ENCODE measurements at regions not wholly inside any gene's neighbourhood (a gene's known extent, or its start where the extent isn't known, plus 50 kb on each side); places are given as distances from the start of the nearest gene placed in this dataset.

DNA sequence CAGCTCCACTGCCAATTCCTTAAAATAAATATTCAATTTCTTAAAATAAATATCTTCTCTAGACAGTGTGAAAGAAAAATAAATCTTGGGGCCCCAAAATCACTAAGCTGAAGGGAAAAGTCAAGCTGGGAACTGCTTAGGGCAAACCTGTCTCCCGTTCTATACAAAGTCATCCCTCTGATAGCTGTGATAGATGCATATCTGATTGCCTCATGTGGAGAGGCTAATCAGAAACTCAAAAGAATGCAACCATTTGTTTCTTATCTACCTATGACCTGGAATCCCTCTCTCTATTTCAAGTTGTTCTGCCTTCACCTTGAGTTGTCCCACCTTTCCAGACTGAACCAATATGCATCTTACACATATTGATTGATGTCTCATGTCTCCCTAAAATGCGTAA lies 889.8 kb downstream of the TRHDE start:
- intact Hi-C loops (cut with DNase I): no loop called here
- no peak for FAIRE-seq
- TF ChIP-seq, protein P1, sequence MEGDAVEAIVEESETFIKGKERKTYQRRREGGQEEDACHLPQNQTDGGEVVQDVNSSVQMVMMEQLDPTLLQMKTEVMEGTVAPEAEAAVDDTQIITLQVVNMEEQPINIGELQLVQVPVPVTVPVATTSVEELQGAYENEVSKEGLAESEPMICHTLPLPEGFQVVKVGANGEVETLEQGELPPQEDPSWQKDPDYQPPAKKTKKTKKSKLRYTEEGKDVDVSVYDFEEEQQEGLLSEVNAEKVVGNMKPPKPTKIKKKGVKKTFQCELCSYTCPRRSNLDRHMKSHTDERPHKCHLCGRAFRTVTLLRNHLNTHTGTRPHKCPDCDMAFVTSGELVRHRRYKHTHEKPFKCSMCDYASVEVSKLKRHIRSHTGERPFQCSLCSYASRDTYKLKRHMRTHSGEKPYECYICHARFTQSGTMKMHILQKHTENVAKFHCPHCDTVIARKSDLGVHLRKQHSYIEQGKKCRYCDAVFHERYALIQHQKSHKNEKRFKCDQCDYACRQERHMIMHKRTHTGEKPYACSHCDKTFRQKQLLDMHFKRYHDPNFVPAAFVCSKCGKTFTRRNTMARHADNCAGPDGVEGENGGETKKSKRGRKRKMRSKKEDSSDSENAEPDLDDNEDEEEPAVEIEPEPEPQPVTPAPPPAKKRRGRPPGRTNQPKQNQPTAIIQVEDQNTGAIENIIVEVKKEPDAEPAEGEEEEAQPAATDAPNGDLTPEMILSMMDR (IDR thresholded peaks at IDR 0.05): no peak

DNA sequence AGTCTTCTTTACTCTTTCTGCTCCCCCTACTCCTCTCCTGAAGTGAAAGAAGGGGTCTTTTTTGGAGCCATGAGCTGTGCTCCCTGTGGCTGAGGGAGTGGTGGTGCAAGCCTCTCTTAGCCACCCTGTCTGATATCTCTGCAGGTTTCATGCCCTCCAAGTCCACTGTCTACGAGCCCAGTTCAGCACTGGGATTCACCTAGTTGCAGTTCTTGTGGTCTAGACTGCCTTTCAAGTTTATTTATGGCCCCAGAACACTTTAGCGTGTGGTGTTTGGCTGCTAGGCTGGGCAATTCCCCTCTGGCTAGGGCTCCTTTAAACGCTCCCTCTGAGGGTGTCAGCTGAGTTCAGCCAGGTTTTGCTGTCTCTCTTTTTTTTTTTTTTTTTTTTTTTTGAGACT lies 908.6 kb downstream of the TRHDE start:
- no peak for ATAC-seq
- TF ChIP-seq, protein P1 (IDR thresholded peaks at IDR 0.05): no peak
- H3K9me3 ChIP-seq: no peaks in the 10 kb centered on the region
- H3K4me3 ChIP-seq: no peak overlapping the region
- no peak for FAIRE-seq
- H3K4me1 ChIP-seq: no peaks in the 10 kb centered on the region
- whole genome bisulfite sequencing, 2 donors: 70 to 72% methylated on average over 3 of the region's 3 CpGs
- DNase-seq: no peak
- intact Hi-C loops (cut with DNase I): no loop called here
- no peaks in the 10 kb centered on the region for H3K27me3 ChIP-seq
- no peak overlapping the region for H3K27ac ChIP-seq
- no peaks in the 10 kb centered on the region for H3K36me3 ChIP-seq

More for the DNA sequence above, 889.8 kb downstream of the TRHDE start:
- no peak for ATAC-seq
- Histone ChIP-seq H3K4me3 (no peak overlapping the region), H3K36me3 (no peaks in the 10 kb centered on the region), H3K27me3 (no peaks in the 10 kb centered on the region), H3K4me1 (no peaks in the 10 kb centered on the region), H3K9me3 (no peaks in the 10 kb centered on the region), H3K27ac (no peak overlapping the region)
- 43 to 50% methylated on average over 2 of the region's 2 CpGs for WGBS, 2 donors
- no peak for DNase-seq

DNA sequence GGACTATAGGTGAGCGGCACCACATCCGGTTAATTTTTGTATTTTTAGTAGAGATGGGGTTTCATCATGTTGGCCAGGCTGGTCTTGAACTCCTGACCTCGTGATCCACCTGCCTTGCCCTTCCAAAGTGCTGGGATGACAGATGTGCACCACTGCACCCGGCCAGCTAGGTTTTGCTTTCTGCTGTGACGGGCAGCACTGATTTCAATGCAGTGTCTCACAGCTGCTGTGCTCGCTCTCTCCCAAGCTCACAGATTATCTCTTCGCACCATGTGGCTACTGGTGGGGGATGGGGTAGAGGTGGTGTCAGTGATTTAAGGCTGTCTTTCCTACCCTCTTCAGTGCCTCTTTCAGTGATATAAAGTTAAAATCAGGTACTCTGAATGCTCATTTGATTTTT lies 909.1 kb downstream of the TRHDE start:
- Histone ChIP-seq H3K27ac (no peak overlapping the region), H3K4me1 (no peaks in the 10 kb centered on the region), H3K27me3 (no peaks in the 10 kb centered on the region), H3K36me3 (no peaks in the 10 kb centered on the region), H3K4me3 (no peak overlapping the region), H3K9me3 (no peaks in the 10 kb centered on the region)
- intact Hi-C loops (cut with DNase I): no loop called here
- ATAC-seq (no peak), FAIRE-seq (no peak), DNase-seq (no peak)
- TF ChIP-seq, protein P1 (IDR thresholded peaks at IDR 0.05): no peak
- WGBS, 2 donors: 64 to 66% methylated on average over 7 of the region's 7 CpGs

DNA sequence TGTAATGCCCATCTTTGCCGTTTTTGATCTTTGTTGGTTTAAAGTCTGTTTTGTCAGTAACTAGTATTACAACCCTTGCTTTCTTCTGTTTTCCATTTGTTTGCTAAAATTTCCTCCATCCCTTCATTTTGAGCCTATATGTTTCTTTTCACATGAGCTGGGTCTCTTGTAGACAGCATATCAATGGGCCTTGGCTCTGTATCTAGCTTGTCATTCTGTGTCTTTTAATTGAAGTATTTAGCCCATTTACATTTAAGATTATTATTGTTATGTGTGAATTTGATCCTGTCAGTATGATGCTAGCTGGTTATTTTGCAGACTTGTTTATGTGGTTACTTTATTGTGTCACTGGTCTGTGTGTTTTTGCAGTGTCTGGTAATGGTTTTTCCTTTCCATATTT lies 913.2 kb downstream of the TRHDE start:
- TF ChIP-seq, protein P1 (IDR thresholded peaks at IDR 0.05): no peak
- FAIRE-seq: no peak
- H3K4me3 ChIP-seq: no peak overlapping the region
- no peaks in the 10 kb centered on the region for H3K4me1 ChIP-seq
- no peak for ATAC-seq
- H3K27me3 ChIP-seq: no peaks in the 10 kb centered on the region
- H3K9me3 ChIP-seq: no peaks in the 10 kb centered on the region
- H3K36me3 ChIP-seq: no peaks in the 10 kb centered on the region
- no peak for DNase-seq
- WGBS, 2 donors: 48 to 69% methylated on average over 1 of the region's 1 CpG
- intact Hi-C loops (cut with DNase I): no loop called here
- H3K27ac ChIP-seq: no peak overlapping the region

DNA sequence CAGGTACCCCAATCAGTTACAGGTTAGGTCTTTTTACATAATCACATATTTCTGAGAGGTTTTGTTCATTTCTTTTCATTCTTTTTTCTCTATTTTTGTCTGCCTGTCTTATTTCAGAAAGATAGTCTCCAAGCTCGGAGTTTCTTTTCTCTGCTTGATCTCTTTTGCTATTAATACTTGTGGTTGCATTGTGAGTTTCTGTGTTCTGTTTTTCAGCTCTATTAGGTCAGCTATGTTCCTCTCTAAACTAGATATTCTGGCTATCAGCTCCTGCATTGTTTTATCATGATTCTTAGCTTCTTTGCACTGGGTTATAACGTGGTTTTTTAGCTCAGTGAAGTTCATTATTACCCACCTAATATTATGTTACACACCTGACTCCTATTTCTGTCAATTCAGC lies 914.1 kb downstream of the TRHDE start:
- H3K36me3 ChIP-seq: no peaks in the 10 kb centered on the region
- DNase-seq (no peak), ATAC-seq (no peak), FAIRE-seq (no peak)
- no peaks in the 10 kb centered on the region for H3K4me1 ChIP-seq
- H3K9me3 ChIP-seq: no peaks in the 10 kb centered on the region
- H3K27ac ChIP-seq: no peak overlapping the region
- no peaks in the 10 kb centered on the region for H3K27me3 ChIP-seq
- TF ChIP-seq, protein P1 (IDR thresholded peaks at IDR 0.05): no peak
- H3K4me3 ChIP-seq: no peak overlapping the region
- intact Hi-C loops (cut with DNase I): no loop called here
- WGBS, 2 donors: 48 to 66% methylated on average over 2 of the region's 2 CpGs
